Vagina (tissue), 2 donors: ENCODE measurements at regions not wholly inside any gene's neighbourhood (a gene's known extent, or its start where the extent isn't known, plus 50 kb on each side); places are given as distances from the start of the nearest gene placed in this dataset.

Experiments
- DNase-seq, 2 donors: peaks; one replicate each; pipeline ENCODE4 v3.0.0-alpha.2; 2017; ENCODE audit errors: extremely low spot score in 2 of 2
- H3K27ac ChIP-seq: fragments of 200-600 bp; sonication (generic); one replicate; pipeline ENCODE4 v1.5.1; 2019
- H3K27me3 ChIP-seq: fragments of 200-600 bp; sonication (generic); one replicate; pipeline ENCODE4 v1.5.1; 2019
- H3K36me3 ChIP-seq, 2 donors: fragments of 200-600 bp; sonication (generic); one replicate each; pipeline ENCODE4 v1.5.1; 2017 to 2019
- H3K4me1 ChIP-seq: fragments of 200-600 bp; sonication (generic); one replicate; pipeline ENCODE4 v1.5.1; 2019
- H3K4me3 ChIP-seq, 2 donors: fragments of 200-600 bp; sonication (generic); 1 replicate in 1 of 2; 2 replicates in 1 of 2; pipeline ENCODE4 v1.5.1; 2016 to 2019
- H3K9me3 ChIP-seq: fragments of 200-600 bp; sonication (generic); one replicate; pipeline ENCODE4 v1.5.1; 2019
- POLR2A ChIP-seq, 2 donors: fragments of 450-650 bp; IDR thresholded peaks; one replicate each; pipeline ENCODE4 v1.6.1; 2017; ENCODE audit warnings: antibody characterized with exemption in 2 of 2, mild to moderate bottlenecking in 2 of 2, moderate library complexity in 2 of 2
- POLR2AphosphoS5 ChIP-seq, 2 donors: sonication (generic); formaldehyde crosslinking; IDR thresholded peaks; one replicate each; pipeline ENCODE4 v1.9.0; 2017; ENCODE audit warnings: antibody characterized with exemption in 2 of 2, mild to moderate bottlenecking in 2 of 2, low read depth in 1 of 2; ENCODE audit not compliant: insufficient read depth in 1 of 2
- intact Hi-C: fragments of 100-400 bp; cut with DNase I; formaldehyde crosslinking; loops from one replicate; pipeline ENCODE4 v1.15.1; 2023
- TF ChIP-seq, protein P1 (sequence below), 3 experiments: fragments of 450-650 bp in 2 of 3; fragments of 200-600 bp in 1 of 3; sonication (generic) in 1 of 3; IDR thresholded peaks; one replicate each; pipeline ENCODE4 v1.5.1; 2017 to 2019; ENCODE audit warnings: antibody characterized with exemption in 3 of 3, mild to moderate bottlenecking in 2 of 3, moderate library complexity in 2 of 3

DNA sequence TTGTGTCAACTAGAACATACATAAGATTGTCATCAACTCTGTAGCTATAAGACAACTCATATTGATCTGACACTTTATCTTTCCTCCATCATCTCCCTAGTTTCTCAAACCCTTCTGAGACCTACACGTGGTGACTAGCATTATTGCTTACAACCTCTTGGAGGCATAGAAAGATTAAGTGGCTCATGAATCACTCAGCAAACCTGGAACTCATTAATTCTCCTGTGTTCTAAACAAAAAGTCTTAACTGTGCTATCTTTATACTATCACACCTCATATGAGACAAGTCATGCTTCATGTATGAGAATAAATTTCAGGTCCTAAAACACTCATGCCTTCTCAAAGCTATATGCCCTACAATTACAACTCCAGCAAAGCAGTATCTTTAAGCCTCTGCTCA is 408.6 kb upstream of the SYT1 start:
- H3K27me3 ChIP-seq = no peaks in the 10 kb centered on the region
- DNase-seq = no peak
- no peaks in the 10 kb centered on the region for H3K9me3 ChIP-seq
- intact Hi-C loops = no loop called here
- H3K36me3 ChIP-seq = no peaks in the 10 kb centered on the region
- no peak overlapping the region for H3K27ac ChIP-seq
- no peaks in the 10 kb centered on the region for H3K4me1 ChIP-seq
- TF ChIP-seq POLR2AphosphoS5 (IDR thresholded peaks at IDR 0.05; ENCODE audit: insufficient read depth in 1 of 2, low read depth in 1 of 2) (no peak), POLR2A (IDR thresholded peaks at IDR 0.05) (no peak)
- H3K4me3 ChIP-seq = no peak overlapping the region

DNA sequence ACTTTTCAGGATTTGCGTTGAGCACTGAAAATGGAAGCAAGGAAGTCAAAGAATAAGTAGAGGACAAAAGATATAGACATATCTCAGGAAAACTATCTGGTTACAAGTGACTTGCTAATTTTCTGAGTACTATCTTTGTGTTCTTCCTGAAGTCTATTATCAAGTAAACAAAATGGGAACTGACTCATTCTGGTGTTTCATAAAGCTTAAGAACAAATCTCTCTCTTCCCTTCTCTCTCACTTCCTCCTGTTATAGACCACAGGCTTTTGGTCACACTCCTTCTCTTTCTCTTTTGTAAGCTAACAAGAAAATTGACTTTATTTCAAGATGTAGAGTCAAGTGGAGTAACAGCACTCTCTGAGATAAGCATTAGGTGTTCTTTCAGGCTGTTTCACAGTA is 406.6 kb upstream of the SYT1 start:
- Histone ChIP-seq H3K27ac (no peak overlapping the region), H3K9me3 (no peaks in the 10 kb centered on the region), H3K36me3 (no peaks in the 10 kb centered on the region), H3K27me3 (no peaks in the 10 kb centered on the region), H3K4me3 (no peak overlapping the region), H3K4me1 (no peaks in the 10 kb centered on the region)
- intact Hi-C loops = no loop called here
- no peak for DNase-seq
- TF ChIP-seq POLR2AphosphoS5 (IDR thresholded peaks at IDR 0.05; ENCODE audit: insufficient read depth in 1 of 2, low read depth in 1 of 2) (no peak), POLR2A (IDR thresholded peaks at IDR 0.05) (no peak)
- TF ChIP-seq, protein P1, sequence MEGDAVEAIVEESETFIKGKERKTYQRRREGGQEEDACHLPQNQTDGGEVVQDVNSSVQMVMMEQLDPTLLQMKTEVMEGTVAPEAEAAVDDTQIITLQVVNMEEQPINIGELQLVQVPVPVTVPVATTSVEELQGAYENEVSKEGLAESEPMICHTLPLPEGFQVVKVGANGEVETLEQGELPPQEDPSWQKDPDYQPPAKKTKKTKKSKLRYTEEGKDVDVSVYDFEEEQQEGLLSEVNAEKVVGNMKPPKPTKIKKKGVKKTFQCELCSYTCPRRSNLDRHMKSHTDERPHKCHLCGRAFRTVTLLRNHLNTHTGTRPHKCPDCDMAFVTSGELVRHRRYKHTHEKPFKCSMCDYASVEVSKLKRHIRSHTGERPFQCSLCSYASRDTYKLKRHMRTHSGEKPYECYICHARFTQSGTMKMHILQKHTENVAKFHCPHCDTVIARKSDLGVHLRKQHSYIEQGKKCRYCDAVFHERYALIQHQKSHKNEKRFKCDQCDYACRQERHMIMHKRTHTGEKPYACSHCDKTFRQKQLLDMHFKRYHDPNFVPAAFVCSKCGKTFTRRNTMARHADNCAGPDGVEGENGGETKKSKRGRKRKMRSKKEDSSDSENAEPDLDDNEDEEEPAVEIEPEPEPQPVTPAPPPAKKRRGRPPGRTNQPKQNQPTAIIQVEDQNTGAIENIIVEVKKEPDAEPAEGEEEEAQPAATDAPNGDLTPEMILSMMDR (IDR thresholded peaks at IDR 0.05) = no peak

DNA sequence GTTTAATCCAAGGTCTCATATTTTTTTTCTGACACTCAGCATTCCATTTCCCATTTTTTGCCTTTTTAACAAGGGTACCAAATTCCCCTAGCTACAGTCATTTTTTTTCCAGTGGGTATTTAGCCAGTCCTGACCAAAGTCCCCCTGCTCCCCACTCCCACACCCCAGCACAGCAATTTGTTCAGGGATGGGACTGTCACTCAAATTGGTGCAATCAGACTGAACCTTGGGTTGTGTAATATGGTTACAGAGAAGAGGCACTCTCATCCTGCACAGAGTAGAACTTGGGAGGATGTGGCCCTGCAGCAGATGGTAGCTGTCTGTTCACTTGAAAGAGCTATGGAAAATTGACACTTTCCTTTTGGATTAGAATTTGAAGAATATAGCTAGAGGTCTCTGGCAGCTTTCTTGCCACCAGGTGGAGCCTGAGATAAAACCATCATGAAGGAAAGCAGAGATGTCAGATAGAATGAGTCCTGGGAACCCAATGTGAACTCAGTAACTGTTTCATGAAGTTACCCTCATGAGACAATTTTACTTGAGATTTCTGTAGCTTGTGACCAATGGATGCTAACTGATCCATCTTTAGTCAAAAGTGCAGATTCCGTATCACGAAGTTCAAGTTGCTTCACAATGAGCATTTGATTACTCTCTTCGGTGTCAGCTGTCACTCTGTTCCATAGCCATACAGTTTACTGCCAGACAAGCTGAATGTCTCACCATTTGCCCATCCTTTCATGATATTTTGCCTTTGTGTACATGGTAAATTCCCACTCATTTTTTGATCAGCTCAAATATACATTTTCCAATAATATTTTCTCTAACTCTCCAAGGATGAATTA is 394.0 kb upstream of the SYT1 start:
- H3K4me1 ChIP-seq = no peaks in the 10 kb centered on the region
- no peak overlapping the region for H3K27ac ChIP-seq
- TF ChIP-seq POLR2A (IDR thresholded peaks at IDR 0.05) (no peak), POLR2AphosphoS5 (IDR thresholded peaks at IDR 0.05; ENCODE audit: insufficient read depth in 1 of 2, low read depth in 1 of 2) (no peak)
- TF ChIP-seq, protein P1 (IDR thresholded peaks at IDR 0.05) = no peak
- no peaks in the 10 kb centered on the region for H3K9me3 ChIP-seq
- no peak overlapping the region for H3K4me3 ChIP-seq
- intact Hi-C loops = no loop called here
- H3K27me3 ChIP-seq = no peaks in the 10 kb centered on the region
- H3K36me3 ChIP-seq = no peaks in the 10 kb centered on the region
- DNase-seq = no peak

DNA sequence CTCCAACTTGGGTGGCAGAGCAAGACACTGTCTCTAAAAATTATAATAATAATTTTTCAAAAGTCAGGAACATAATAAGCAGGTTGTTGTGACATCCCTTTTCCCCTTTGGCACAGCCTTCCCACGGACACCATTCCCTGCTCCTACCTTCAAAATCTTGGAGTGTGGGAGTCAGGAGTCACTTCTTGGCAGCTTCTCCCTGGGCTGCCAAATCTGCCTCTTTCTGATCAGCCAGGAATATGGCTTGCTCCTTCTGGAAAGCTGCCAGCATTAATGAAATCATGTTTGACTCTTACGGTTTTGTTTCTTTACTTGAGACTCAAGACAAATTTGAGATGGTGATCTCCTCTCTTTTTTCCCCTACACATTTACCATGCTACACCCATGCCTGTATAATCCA is 391.4 kb upstream of the SYT1 start:
- Histone ChIP-seq H3K4me1 (no peaks in the 10 kb centered on the region), H3K27me3 (no peaks in the 10 kb centered on the region), H3K36me3 (no peaks in the 10 kb centered on the region), H3K4me3 (no peak overlapping the region), H3K27ac (no peak overlapping the region), H3K9me3 (no peaks in the 10 kb centered on the region)
- no peak for TF ChIP-seq POLR2AphosphoS5 (IDR thresholded peaks at IDR 0.05; ENCODE audit: insufficient read depth in 1 of 2, low read depth in 1 of 2)
- no peak for TF ChIP-seq POLR2A (IDR thresholded peaks at IDR 0.05)
- TF ChIP-seq, protein P1 (IDR thresholded peaks at IDR 0.05) = no peak
- no peak for DNase-seq
- intact Hi-C loops = no loop called here

DNA sequence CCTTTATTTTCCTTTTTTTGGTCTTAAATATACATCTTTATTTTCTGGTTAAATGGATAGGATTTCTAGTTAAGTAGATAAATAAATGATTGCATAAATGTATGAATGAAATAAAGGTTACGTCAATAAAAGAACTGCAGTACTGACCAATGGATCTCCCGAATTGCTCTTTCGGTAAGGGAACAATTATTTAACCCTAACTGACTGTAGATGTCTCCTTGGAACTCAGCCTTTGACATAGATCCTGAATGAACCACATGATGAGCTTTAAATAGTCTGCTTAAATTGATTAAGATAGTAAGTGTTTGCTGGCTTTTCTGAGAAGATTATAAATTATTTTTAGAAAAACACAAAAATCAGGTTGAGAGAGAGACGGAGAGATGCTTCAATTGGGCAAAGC is 391.0 kb upstream of the SYT1 start:
- DNase-seq = no peak
- intact Hi-C loops = no loop called here
- no peaks in the 10 kb centered on the region for H3K9me3 ChIP-seq
- no peaks in the 10 kb centered on the region for H3K36me3 ChIP-seq
- no peak overlapping the region for H3K27ac ChIP-seq
- no peaks in the 10 kb centered on the region for H3K4me1 ChIP-seq
- TF ChIP-seq POLR2AphosphoS5 (IDR thresholded peaks at IDR 0.05; ENCODE audit: insufficient read depth in 1 of 2, low read depth in 1 of 2) (no peak), POLR2A (IDR thresholded peaks at IDR 0.05) (no peak)
- TF ChIP-seq, protein P1 (IDR thresholded peaks at IDR 0.05) = no peak
- no peaks in the 10 kb centered on the region for H3K27me3 ChIP-seq
- H3K4me3 ChIP-seq = no peak overlapping the region
